ENCODE measurements at regions not wholly inside any gene's neighbourhood (a gene's known extent, or its start where the extent isn't known, plus 50 kb on each side); places are given as distances from the start of the nearest gene placed in this dataset.

- 64 to 71% methylated on average over 3 of the region's 3 CpGs for WGBS, 2 donors
- H3K27me3 ChIP-seq, result no peaks in the 10 kb centered on the region
- TF ChIP-seq CTCF (IDR thresholded peaks at IDR 0.05) (no peak), POLR2A (IDR thresholded peaks at IDR 0.05) (no peak)
These were observed 369.9 kb upstream of the NR3C2 start for GRCh38 chr4:148812101-148812500.

GRCh38 chr4:148810461-148810860 lies 368.2 kb upstream of the NR3C2 start:
- TF ChIP-seq CTCF (IDR thresholded peaks at IDR 0.05), result no peak
- no peak for TF ChIP-seq POLR2A (IDR thresholded peaks at IDR 0.05)
- Histone ChIP-seq H3K9me3 (no peaks in the 10 kb centered on the region), H3K27me3 (no peaks in the 10 kb centered on the region), H3K36me3 (no peaks in the 10 kb centered on the region), H3K4me1 (peaks cover 7 to 10% of the 10 kb centered on the region in 2 donors), H3K27ac (no peak overlapping the region), H3K4me3 (replicated peaks in 1 of 3) (no peak overlapping the region)
- intact Hi-C loops (cut with DNase I), result no loop called here
- DNase-seq, result no peak
- WGBS, 2 donors, result 83 to 88% methylated on average over 2 of the region's 2 CpGs

More at GRCh38 chr4:148812101-148812500, 369.9 kb upstream of the NR3C2 start:
- intact Hi-C loops (cut with DNase I), result no loop called here
- H3K4me1 ChIP-seq, result peaks cover 7 to 10% of the 10 kb centered on the region in 2 donors
- H3K36me3 ChIP-seq, result no peaks in the 10 kb centered on the region
- no peaks in the 10 kb centered on the region for H3K9me3 ChIP-seq
- DNase-seq, result no peak
- no peak overlapping the region for H3K4me3 ChIP-seq (replicated peaks in 1 of 3)
- H3K27ac ChIP-seq, result no peak overlapping the region

GRCh38 chr4:148808416-148808815 lies 366.2 kb upstream of the NR3C2 start:
- Histone ChIP-seq H3K9me3 (no peaks in the 10 kb centered on the region), H3K36me3 (no peaks in the 10 kb centered on the region), H3K4me1 (peaks cover 4 to 6% of the 10 kb centered on the region in 2 donors), H3K27ac (no peak overlapping the region), H3K4me3 (replicated peaks in 1 of 3) (no peak overlapping the region), H3K27me3 (no peaks in the 10 kb centered on the region)
- intact Hi-C loops (cut with DNase I), result no loop called here
- DNase-seq, result no peak
- TF ChIP-seq CTCF (IDR thresholded peaks at IDR 0.05), result no peak
- TF ChIP-seq POLR2A (IDR thresholded peaks at IDR 0.05), result no peak
- WGBS, 2 donors, result 79 to 86% methylated on average over 1 of the region's 1 CpG

GRCh38 chr4:148800940-148801339 lies 358.7 kb upstream of the NR3C2 start:
- no peaks in the 10 kb centered on the region for H3K27me3 ChIP-seq
- no peak for DNase-seq
- H3K4me1 ChIP-seq, result peaks cover 18% of the 10 kb centered on the region in 2 donors
- TF ChIP-seq POLR2A (IDR thresholded peaks at IDR 0.05) (no peak), CTCF (IDR thresholded peaks at IDR 0.05) (no peak)
- intact Hi-C loops (cut with DNase I), result no loop called here
- H3K36me3 ChIP-seq, result no peaks in the 10 kb centered on the region
- WGBS, 2 donors, result 79 to 91% methylated on average over 4 of the region's 4 CpGs
- H3K27ac ChIP-seq, result no peak overlapping the region
- no peak overlapping the region for H3K4me3 ChIP-seq (replicated peaks in 1 of 3)
- H3K9me3 ChIP-seq, result no peaks in the 10 kb centered on the region

- H3K4me1 ChIP-seq, result peaks cover 18% of the 10 kb centered on the region in 2 donors
- H3K27ac ChIP-seq, result no peak overlapping the region
- H3K36me3 ChIP-seq, result no peaks in the 10 kb centered on the region
- no peak for TF ChIP-seq CTCF (IDR thresholded peaks at IDR 0.05)
- no peak for TF ChIP-seq POLR2A (IDR thresholded peaks at IDR 0.05)
- H3K9me3 ChIP-seq, result no peaks in the 10 kb centered on the region
- intact Hi-C loops (cut with DNase I), result no loop called here
- DNase-seq, result no peak
- no peak overlapping the region for H3K4me3 ChIP-seq (replicated peaks in 1 of 3)
- 77 to 80% methylated on average over 1 of the region's 1 CpG for WGBS, 2 donors
- no peaks in the 10 kb centered on the region for H3K27me3 ChIP-seq
These were observed 358.2 kb upstream of the NR3C2 start for GRCh38 chr4:148800336-148800885.
